ENCODE measurements at regions not wholly inside any gene's neighbourhood (a gene's known extent, or its start where the extent isn't known, plus 50 kb on each side); places are given as distances from the start of the nearest gene placed in this dataset.
"Not testable (repeated sequence)": the region's sequence is repeated elsewhere in the genome, so short reads cannot be mapped to it uniquely, and the experiment has no call there.

GRCh38 chr5:89826938-89827337 lies 582.6 kb downstream of the CETN3 start:
- H3K4me3 ChIP-seq (ENCODE audit: low read depth, low read length), result no peak overlapping the region
- no peak for TF ChIP-seq CTCF (IDR thresholded peaks at IDR 0.05; ENCODE audit: insufficient read depth, low read depth, low read length, missing control alignments)
- no peak for DNase-seq (ENCODE audit: low read depth)

GRCh38 chr5:89823046-89823445 lies 586.5 kb downstream of the CETN3 start:
- no peak for DNase-seq (ENCODE audit: low read depth)
- no peak for TF ChIP-seq CTCF (IDR thresholded peaks at IDR 0.05; ENCODE audit: insufficient read depth, low read depth, low read length, missing control alignments)

GRCh38 chr5:89817841-89818240 lies 591.7 kb downstream of the CETN3 start:
- H3K4me3 ChIP-seq (ENCODE audit: low read depth, low read length), result no peak overlapping the region
- no peak for DNase-seq (ENCODE audit: low read depth)
- TF ChIP-seq CTCF (IDR thresholded peaks at IDR 0.05; ENCODE audit: insufficient read depth, low read depth, low read length, missing control alignments), result no peak

More at GRCh38 chr5:89823046-89823445, 586.5 kb downstream of the CETN3 start:
- no peak overlapping the region for H3K4me3 ChIP-seq (ENCODE audit: low read depth, low read length)

DNA sequence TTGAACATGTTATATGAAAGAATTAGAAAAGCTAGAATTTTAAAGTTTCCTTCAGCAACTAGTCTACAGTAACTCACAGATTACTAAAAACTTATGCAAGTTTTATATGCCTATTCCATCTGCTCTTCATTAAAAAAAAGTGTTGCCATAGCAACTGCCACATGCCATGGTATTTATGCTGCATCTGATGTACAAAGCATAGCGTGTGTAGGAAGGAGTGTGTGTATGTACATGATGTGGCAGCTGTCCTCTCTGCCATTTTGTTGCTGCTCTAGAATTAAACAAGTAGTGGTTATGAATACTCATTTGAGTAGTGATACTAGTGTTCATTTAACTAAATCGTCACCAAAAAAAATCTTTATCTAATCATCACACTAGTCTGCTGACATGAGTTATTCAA lies 593.5 kb downstream of the CETN3 start:
- TF ChIP-seq CTCF (IDR thresholded peaks at IDR 0.05; ENCODE audit: insufficient read depth, low read depth, low read length, missing control alignments), result no peak
- no peak overlapping the region for H3K4me3 ChIP-seq (ENCODE audit: low read depth, low read length)
- DNase-seq (ENCODE audit: low read depth), result peak; percentile 5

DNA sequence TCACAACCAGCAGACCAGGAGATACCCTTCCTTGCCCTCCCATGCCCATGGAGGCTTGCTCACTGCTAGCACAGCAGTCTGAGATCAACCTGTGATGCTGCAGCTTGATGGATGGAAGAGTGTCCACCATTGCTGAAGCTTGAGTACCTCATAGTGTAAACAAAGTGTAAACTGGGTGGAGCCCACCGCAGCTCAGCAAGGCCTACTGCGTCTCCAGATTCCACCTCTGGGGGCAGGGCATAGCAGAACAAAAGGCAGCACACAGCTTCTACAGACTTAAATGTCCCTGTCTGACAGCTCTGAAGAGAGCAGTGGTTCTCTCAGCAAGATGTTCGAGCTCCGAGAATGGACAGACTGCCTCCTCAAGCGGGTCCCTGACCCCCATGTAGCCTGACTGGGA lies 608.8 kb downstream of the CETN3 start:
- not testable (repeated sequence) for H3K4me3 ChIP-seq (ENCODE audit: low read depth, low read length); DNase-seq (ENCODE audit: low read depth)

DNA sequence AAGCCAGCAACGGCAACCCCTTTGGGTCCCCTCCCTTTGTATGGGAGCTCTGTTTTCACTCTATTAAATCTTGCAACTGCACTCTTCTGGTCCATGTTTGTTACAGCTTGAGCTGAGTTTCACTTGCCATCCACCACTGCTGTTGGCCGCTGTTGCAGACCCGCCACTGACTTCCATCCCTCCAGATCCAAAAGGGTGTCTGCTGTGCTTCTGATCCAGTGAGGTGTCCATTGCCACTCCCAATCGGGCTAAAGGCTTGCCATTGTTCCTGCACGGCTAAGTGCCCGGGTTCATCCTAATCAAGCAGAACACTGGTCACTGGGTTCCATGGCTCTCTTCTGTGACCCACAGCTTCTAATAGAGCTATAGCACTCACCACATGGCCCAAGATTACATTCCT lies 615.1 kb downstream of the CETN3 start:
- not testable (repeated sequence) for DNase-seq (ENCODE audit: low read depth); H3K4me3 ChIP-seq (ENCODE audit: low read depth, low read length)

DNA sequence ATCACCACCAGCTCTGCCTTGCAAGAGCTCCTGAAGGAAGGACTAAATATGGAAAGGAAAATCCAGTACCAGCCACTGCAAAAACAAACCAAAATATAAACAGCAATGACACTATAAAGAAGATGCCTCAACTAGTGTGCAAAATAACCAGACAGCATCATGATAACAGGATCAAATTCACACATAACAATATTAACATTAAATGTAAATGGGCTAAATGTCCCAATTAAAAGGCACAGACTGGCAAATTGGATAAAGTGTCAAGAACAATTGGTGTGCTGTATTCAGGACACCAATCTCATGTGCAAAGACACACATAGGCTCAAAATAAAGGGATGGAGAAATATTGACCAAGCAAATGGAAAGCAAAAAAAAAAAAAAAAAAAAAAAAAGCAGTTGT lies 629.8 kb downstream of the CETN3 start:
- DNase-seq (ENCODE audit: low read depth); H3K4me3 ChIP-seq (ENCODE audit: low read depth, low read length): not testable (repeated sequence)

DNA sequence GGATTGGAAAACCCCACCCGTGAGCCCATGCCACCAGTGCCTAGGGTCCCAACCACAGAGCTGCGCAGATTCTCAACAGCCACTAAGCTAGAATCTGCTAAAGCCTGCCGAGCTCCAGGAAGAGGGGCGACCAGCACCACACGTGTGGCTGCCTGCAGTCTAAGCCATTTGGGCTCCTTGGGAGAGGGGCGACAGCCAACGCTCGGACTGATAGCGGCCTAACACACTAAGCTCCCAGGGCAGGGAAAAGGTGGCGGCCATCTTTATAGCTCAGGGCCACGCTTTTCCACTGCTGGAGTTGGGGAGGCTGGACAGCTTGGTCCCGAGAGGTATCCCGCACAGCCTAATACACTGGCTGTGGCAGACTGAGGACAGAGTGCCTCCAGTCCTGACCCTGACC lies 631.8 kb downstream of the CETN3 start:
- no peak for TF ChIP-seq CTCF (IDR thresholded peaks at IDR 0.05; ENCODE audit: insufficient read depth, low read depth, low read length, missing control alignments)
- no peak for DNase-seq (ENCODE audit: low read depth)
- H3K4me3 ChIP-seq (ENCODE audit: low read depth, low read length), result no peak overlapping the region

DNA sequence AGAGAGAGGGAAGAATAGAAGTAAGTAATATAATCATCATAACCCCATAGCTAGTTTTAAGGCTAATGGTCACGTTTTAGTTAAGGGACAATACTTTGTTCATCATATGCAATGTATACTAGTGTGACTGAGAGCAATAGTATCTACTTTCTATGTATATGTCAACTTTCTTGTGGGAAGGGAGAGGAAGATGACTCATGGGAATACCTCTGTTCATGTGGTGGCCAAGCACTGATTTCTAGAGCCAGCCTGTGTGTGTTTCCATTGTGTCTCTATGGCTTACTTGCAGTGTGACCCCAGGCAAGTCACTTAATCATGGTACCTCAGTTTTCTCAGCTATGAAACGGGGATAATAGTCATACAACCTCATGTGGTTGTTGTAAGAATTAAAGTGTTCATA lies 639.6 kb downstream of the CETN3 start:
- H3K4me3 ChIP-seq (ENCODE audit: low read depth, low read length), result no peak overlapping the region
- no peak for TF ChIP-seq CTCF (IDR thresholded peaks at IDR 0.05; ENCODE audit: insufficient read depth, low read depth, low read length, missing control alignments)
- peak; percentile 2 for DNase-seq (ENCODE audit: low read depth)

All from GM12865 (cell line).